ENCODE measurements at regions not wholly inside any gene's neighbourhood (a gene's known extent, or its start where the extent isn't known, plus 50 kb on each side); places are given as distances from the start of the nearest gene placed in this dataset.

- no peak for DNase-seq (ENCODE audit: low spot score, unreplicated experiment)
- Mint-ChIP-seq H3K4me1 (ENCODE audit: low read depth) (peaks cover 10% of the 10 kb centered on the region), H3K27me3 (peaks cover 4% of the 10 kb centered on the region), H3K36me3 (ENCODE audit: insufficient read depth) (no peaks in the 10 kb centered on the region), H3K9me3 (ENCODE audit: low read depth) (no peaks in the 10 kb centered on the region), H3K4me3 (ENCODE audit: low read depth) (no peak overlapping the region), H3K27ac (no peak overlapping the region)
- TF ChIP-seq, protein P1, sequence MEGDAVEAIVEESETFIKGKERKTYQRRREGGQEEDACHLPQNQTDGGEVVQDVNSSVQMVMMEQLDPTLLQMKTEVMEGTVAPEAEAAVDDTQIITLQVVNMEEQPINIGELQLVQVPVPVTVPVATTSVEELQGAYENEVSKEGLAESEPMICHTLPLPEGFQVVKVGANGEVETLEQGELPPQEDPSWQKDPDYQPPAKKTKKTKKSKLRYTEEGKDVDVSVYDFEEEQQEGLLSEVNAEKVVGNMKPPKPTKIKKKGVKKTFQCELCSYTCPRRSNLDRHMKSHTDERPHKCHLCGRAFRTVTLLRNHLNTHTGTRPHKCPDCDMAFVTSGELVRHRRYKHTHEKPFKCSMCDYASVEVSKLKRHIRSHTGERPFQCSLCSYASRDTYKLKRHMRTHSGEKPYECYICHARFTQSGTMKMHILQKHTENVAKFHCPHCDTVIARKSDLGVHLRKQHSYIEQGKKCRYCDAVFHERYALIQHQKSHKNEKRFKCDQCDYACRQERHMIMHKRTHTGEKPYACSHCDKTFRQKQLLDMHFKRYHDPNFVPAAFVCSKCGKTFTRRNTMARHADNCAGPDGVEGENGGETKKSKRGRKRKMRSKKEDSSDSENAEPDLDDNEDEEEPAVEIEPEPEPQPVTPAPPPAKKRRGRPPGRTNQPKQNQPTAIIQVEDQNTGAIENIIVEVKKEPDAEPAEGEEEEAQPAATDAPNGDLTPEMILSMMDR (IDR thresholded peaks at IDR 0.05; ENCODE audit: unreplicated experiment): no peak
These were observed 231.0 kb downstream of the SNX18 start for GRCh38 chr5:54748527-54748926.

GRCh38 chr5:54746777-54747398, 229.3 kb downstream of the SNX18 start:
- DNase-seq (ENCODE audit: low spot score, unreplicated experiment): no peak
- H3K9me3 Mint-ChIP-seq (ENCODE audit: low read depth): no peaks in the 10 kb centered on the region
- peaks cover 13% of the 10 kb centered on the region for H3K4me1 Mint-ChIP-seq (ENCODE audit: low read depth)
- TF ChIP-seq, protein P1 (IDR thresholded peaks at IDR 0.05; ENCODE audit: unreplicated experiment): no peak
- no peak overlapping the region for H3K4me3 Mint-ChIP-seq (ENCODE audit: low read depth)
- H3K27ac Mint-ChIP-seq: no peak overlapping the region
- peaks cover 4% of the 10 kb centered on the region for H3K27me3 Mint-ChIP-seq
- H3K36me3 Mint-ChIP-seq (ENCODE audit: insufficient read depth): no peaks in the 10 kb centered on the region

DNA sequence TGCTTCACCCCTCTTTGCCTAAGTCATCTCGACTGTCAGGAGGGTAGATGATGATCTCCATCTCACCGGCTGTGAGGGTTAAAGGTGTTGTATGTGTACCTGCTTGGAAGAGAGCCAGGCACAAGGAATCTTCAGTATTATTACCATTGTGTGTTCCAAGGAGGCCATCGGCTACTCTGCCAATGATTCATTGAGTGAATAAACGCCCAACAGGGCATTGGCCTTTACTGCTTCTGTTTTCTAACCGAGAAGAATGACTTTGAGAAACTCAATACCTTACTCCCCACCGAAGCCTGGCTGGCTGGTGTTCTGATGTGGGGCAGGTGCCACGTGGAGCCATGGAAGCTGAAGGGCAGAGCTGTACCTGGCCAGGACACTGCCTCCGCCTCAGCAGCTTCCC, 228.8 kb downstream of the SNX18 start:
- DNase-seq (ENCODE audit: low spot score, unreplicated experiment): no peak
- Mint-ChIP-seq H3K27me3 (peaks cover 4% of the 10 kb centered on the region), H3K4me1 (ENCODE audit: low read depth) (peaks cover 13% of the 10 kb centered on the region), H3K36me3 (ENCODE audit: insufficient read depth) (no peaks in the 10 kb centered on the region), H3K27ac (no peak overlapping the region), H3K9me3 (ENCODE audit: low read depth) (no peaks in the 10 kb centered on the region), H3K4me3 (ENCODE audit: low read depth) (no peak overlapping the region)
- TF ChIP-seq, protein P1 (IDR thresholded peaks at IDR 0.05; ENCODE audit: unreplicated experiment): no peak

GRCh38 chr5:54745599-54745998, 228.0 kb downstream of the SNX18 start:
- Mint-ChIP-seq H3K36me3 (ENCODE audit: insufficient read depth) (no peaks in the 10 kb centered on the region), H3K4me1 (ENCODE audit: low read depth) (peaks cover 13% of the 10 kb centered on the region), H3K27ac (no peak overlapping the region), H3K4me3 (ENCODE audit: low read depth) (no peak overlapping the region), H3K27me3 (peaks cover 4% of the 10 kb centered on the region), H3K9me3 (ENCODE audit: low read depth) (no peaks in the 10 kb centered on the region)
- TF ChIP-seq, protein P1 (IDR thresholded peaks at IDR 0.05; ENCODE audit: unreplicated experiment): no peak
- no peak for DNase-seq (ENCODE audit: low spot score, unreplicated experiment)

DNA sequence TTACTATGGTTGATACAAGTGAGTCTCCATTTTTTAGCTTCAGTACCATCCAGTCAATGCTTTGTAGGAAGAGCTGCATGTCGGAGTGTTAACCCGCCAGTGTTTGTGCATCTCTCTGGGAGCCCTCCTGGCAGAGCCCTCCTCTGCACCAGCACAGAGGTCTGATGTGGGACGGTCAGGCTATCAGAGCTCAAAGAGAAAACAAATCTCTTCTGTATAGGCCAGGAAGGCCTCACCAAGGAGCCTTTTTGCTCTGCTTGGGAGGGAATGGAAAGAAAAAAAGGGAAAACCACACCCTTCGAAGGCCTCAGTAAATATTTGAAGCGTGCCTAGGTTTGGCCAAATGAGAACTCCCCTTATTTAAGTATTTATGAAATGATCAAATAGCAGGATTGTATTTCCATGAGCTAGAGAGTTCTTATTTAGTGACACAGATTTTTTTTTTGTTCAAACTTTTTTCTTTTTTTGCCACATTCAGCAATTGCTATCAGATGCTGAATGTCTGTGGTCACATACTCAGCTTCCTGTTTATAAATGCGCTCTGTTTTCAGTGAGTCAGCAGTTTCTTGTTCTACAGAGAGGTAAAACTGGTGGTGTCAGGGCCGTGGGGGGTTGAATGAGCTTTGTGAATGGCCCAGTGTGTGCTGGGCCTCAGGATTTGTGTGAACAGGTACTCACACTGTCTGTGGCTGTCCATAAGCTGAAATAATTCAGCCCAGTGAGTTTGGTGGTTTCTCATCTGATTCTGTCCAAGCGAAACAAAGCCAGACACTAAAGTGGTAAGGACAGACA, 226.6 kb downstream of the SNX18 start:
- Mint-ChIP-seq H3K9me3 (ENCODE audit: low read depth) (no peaks in the 10 kb centered on the region), H3K27ac (peak overlapping the region; percentile 90), H3K36me3 (ENCODE audit: insufficient read depth) (no peaks in the 10 kb centered on the region), H3K27me3 (peaks cover 14% of the 10 kb centered on the region), H3K4me3 (ENCODE audit: low read depth) (no peak overlapping the region), H3K4me1 (ENCODE audit: low read depth) (peaks cover 13% of the 10 kb centered on the region)
- no peak for DNase-seq (ENCODE audit: low spot score, unreplicated experiment)
- TF ChIP-seq, protein P1 (IDR thresholded peaks at IDR 0.05; ENCODE audit: unreplicated experiment): no peak
